Astrocyte (in vitro differentiated cells and primary cell): ENCODE measurements at regions not wholly inside any gene's neighbourhood (a gene's known extent, or its start where the extent isn't known, plus 50 kb on each side); places are given as distances from the start of the nearest gene placed in this dataset.

ENCODE experiments used
- DNase-seq: peaks from one replicate; pipeline ENCODE4 v3.0.0-alpha.2; 2010; ENCODE audit warnings: low read depth
- FAIRE-seq: peaks from 2 replicates; lab custom pipeline; 2011; peaks lifted over from hg19 to GRCh38; lab: Jason Lieb, UNC
- H2AFZ ChIP-seq: 2 replicates; pipeline ENCODE4 v1.6.0; 2012; ENCODE audit warnings: low read depth, low read length, inconsistent platforms
- H3K27ac ChIP-seq: 2 replicates; pipeline ENCODE4 v1.5.1; 2011; ENCODE audit warnings: low read depth, low read length, inconsistent platforms
- H3K27me3 ChIP-seq: 2 replicates; pipeline ENCODE4 v1.6.0; 2011; ENCODE audit warnings: low read length, inconsistent platforms; ENCODE audit not compliant: insufficient read depth
- H3K36me3 ChIP-seq: 2 replicates; pipeline ENCODE4 v1.5.1; 2011; ENCODE audit warnings: low read length, inconsistent platforms; ENCODE audit not compliant: insufficient read depth
- H3K4me1 ChIP-seq: 2 replicates; pipeline ENCODE4 v1.5.1; 2011; ENCODE audit warnings: low read length, inconsistent platforms; ENCODE audit not compliant: insufficient read depth
- H3K4me2 ChIP-seq: 2 replicates; pipeline ENCODE4 v1.6.0; 2012; ENCODE audit warnings: low read length, inconsistent platforms
- H3K4me3 ChIP-seq: 2 replicates; pipeline ENCODE4 v1.5.1; 2011; ENCODE audit warnings: low read depth, mild to moderate bottlenecking, low read length, inconsistent platforms; ENCODE audit not compliant: insufficient read depth
- H3K79me2 ChIP-seq: 2 replicates; pipeline ENCODE4 v1.6.0; 2012; ENCODE audit warnings: mild to moderate bottlenecking, low read length, inconsistent platforms; ENCODE audit not compliant: insufficient read depth
- H3K9ac ChIP-seq: 2 replicates; pipeline ENCODE4 v1.6.0; 2012; ENCODE audit warnings: mild to moderate bottlenecking, low read length, inconsistent platforms
- H3K9me3 ChIP-seq: 2 replicates; pipeline ENCODE4 v1.5.1; 2012; ENCODE audit warnings: low read depth, mild to moderate bottlenecking, low read length, inconsistent platforms; ENCODE audit not compliant: insufficient read depth
- H4K20me1 ChIP-seq: 2 replicates; pipeline ENCODE4 v1.6.0; 2012; ENCODE audit warnings: low read length, inconsistent platforms; ENCODE audit not compliant: insufficient read depth
- H3K27ac Mint-ChIP-seq: one replicate; pipeline ENCODE4 v1.8.0; 2021; ENCODE audit warnings: mild to moderate bottlenecking, mixed read lengths; ENCODE audit not compliant: unreplicated experiment
- H3K27me3 Mint-ChIP-seq: one replicate; pipeline ENCODE4 v1.8.0; 2021; ENCODE audit warnings: low read depth, mixed read lengths; ENCODE audit not compliant: unreplicated experiment
- H3K36me3 Mint-ChIP-seq: one replicate; pipeline ENCODE4 v1.8.0; 2021; ENCODE audit warnings: low read depth, mixed read lengths; ENCODE audit not compliant: unreplicated experiment
- H3K4me1 Mint-ChIP-seq: one replicate; pipeline ENCODE4 v1.8.0; 2021; ENCODE audit warnings: low read depth, mixed read lengths; ENCODE audit not compliant: unreplicated experiment
- H3K4me3 Mint-ChIP-seq: one replicate; pipeline ENCODE4 v1.8.0; 2021; ENCODE audit warnings: mild to moderate bottlenecking, moderate library complexity, mixed read lengths; ENCODE audit not compliant: unreplicated experiment
- H3K9me3 Mint-ChIP-seq: one replicate; pipeline ENCODE4 v1.8.0; 2021; ENCODE audit warnings: mild to moderate bottlenecking, mixed read lengths; ENCODE audit not compliant: unreplicated experiment
- EZH2 ChIP-seq: IDR thresholded peaks from 2 replicates; pipeline ENCODE4 v1.6.1; 2012; ENCODE audit warnings: mild to moderate bottlenecking, low read length, inconsistent platforms; ENCODE audit not compliant: insufficient read depth
- TF ChIP-seq, protein P1 (sequence below): IDR thresholded peaks from 2 replicates; pipeline ENCODE4 v1.5.1; 2011; ENCODE audit warnings: low read depth, mild to moderate bottlenecking, inconsistent platforms, low read length, moderate library complexity; ENCODE audit not compliant: insufficient read depth

DNA sequence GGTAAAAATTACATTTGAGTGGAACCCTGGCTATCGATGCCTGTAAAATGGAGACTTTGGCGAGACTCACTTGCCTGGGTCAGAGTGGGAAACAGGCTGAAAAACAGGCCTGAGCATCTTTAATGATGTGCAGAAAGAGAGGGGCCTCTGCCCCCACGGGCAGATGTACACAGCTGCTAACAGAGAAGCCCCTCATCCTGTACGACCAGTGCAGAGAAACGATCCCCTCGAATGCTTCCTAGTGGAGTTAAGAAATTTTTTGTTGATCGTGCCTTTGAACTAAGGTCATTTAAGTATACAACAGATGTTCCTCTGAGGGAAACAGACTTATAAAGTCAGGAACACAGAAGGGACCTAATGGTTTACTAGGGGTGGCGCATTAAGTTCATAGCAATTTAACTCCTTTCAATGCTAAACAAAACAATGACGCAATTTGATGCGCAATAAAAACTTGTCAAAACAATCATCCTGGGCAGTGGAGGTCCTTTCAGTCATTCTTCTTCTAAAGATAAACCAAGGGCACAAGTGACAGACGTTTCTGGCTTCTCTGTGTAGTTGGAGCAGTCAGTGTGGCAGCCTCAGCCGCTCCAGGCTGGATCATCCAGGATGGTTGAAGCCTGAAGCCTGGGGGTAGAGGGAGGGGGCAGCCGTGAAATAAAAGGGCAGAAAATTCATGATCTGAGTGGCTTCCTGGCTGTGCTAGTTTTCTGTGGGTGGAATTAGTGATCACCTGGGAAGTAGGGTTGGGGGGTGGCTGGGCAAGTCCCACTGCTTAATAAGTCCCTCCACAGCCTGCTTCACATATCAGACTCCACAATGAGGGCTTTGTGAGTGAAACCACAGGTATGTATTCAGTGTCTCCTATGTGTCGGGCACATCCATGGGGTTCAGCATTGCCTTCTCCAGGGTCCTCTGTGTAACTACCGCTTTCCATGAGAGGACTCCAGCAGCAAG lies 50.8 kb upstream of the MRPS22 start:
- Mint-ChIP-seq H3K27ac (no peak overlapping the region), H3K4me1 (peaks cover 15% of the 10 kb centered on the region)
- TF ChIP-seq, protein P1, sequence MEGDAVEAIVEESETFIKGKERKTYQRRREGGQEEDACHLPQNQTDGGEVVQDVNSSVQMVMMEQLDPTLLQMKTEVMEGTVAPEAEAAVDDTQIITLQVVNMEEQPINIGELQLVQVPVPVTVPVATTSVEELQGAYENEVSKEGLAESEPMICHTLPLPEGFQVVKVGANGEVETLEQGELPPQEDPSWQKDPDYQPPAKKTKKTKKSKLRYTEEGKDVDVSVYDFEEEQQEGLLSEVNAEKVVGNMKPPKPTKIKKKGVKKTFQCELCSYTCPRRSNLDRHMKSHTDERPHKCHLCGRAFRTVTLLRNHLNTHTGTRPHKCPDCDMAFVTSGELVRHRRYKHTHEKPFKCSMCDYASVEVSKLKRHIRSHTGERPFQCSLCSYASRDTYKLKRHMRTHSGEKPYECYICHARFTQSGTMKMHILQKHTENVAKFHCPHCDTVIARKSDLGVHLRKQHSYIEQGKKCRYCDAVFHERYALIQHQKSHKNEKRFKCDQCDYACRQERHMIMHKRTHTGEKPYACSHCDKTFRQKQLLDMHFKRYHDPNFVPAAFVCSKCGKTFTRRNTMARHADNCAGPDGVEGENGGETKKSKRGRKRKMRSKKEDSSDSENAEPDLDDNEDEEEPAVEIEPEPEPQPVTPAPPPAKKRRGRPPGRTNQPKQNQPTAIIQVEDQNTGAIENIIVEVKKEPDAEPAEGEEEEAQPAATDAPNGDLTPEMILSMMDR: no peak
- TF ChIP-seq EZH2: no peak

DNA sequence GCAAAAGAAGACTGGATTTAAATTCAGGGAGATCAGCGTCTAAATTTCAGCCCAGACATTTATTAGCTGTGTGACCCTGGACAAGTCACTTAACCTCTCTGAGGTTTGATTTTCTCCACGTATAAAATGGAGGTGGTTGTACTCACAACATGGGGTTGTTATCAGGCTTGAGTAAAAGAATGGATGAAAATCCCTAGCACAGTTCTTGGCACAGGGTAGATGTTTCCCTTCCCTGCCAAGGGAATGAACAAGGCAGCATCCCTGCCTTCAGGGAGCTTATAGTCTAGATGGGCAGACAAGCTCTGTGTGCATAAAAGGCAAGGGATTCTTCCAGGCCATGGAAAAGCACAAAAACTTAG lies 50.2 kb upstream of the MRPS22 start:
- Histone ChIP-seq H3K4me3 (no peak overlapping the region), H3K36me3 (no peaks in the 10 kb centered on the region), H3K4me2 (no peak overlapping the region), H3K9me3 (no peaks in the 10 kb centered on the region), H3K79me2 (no peaks in the 10 kb centered on the region), H3K9ac (no peak overlapping the region), H3K27me3 (no peaks in the 10 kb centered on the region), H4K20me1 (no peaks in the 10 kb centered on the region), H3K4me1 (no peaks in the 10 kb centered on the region), H3K27ac (no peak overlapping the region), H2AFZ (no peak overlapping the region)
- peaks cover 2% of the 10 kb centered on the region for H3K9me3 Mint-ChIP-seq
- DNase-seq (no peak), FAIRE-seq (no peak)
- peaks cover 15% of the 10 kb centered on the region for H3K4me1 Mint-ChIP-seq
- H3K36me3 Mint-ChIP-seq: no peaks in the 10 kb centered on the region
- TF ChIP-seq, protein P1: no peak
- no peak for TF ChIP-seq EZH2
- no peak overlapping the region for H3K27ac Mint-ChIP-seq
- peaks cover 31% of the 10 kb centered on the region for H3K27me3 Mint-ChIP-seq
- no peak overlapping the region for H3K4me3 Mint-ChIP-seq

More for the DNA sequence above, 50.8 kb upstream of the MRPS22 start:
- H3K27ac ChIP-seq: no peak overlapping the region
- H3K36me3 Mint-ChIP-seq: no peaks in the 10 kb centered on the region
- no peaks in the 10 kb centered on the region for H3K4me1 ChIP-seq
- no peak overlapping the region for H3K4me2 ChIP-seq
- H3K4me3 ChIP-seq: no peak overlapping the region
- no peaks in the 10 kb centered on the region for H3K79me2 ChIP-seq
- no peak overlapping the region for H3K4me3 Mint-ChIP-seq
- H3K9me3 ChIP-seq: no peaks in the 10 kb centered on the region
- H4K20me1 ChIP-seq: no peaks in the 10 kb centered on the region
- FAIRE-seq (peak; percentile 39), DNase-seq (no peak)
- H2AFZ ChIP-seq: no peak overlapping the region
- no peaks in the 10 kb centered on the region for H3K36me3 ChIP-seq
- peaks cover 2% of the 10 kb centered on the region for H3K9me3 Mint-ChIP-seq
- no peaks in the 10 kb centered on the region for H3K27me3 ChIP-seq
- H3K27me3 Mint-ChIP-seq: peaks cover 34% of the 10 kb centered on the region
- H3K9ac ChIP-seq: no peak overlapping the region
